Chondrocyte (in vitro differentiated cells): ENCODE measurements at regions not wholly inside any gene's neighbourhood (a gene's known extent, or its start where the extent isn't known, plus 50 kb on each side); places are given as distances from the start of the nearest gene placed in this dataset.

ENCODE experiments used
- DNase-seq: peaks from one replicate; pipeline ENCODE4 v3.0.0; 2021; ENCODE audit warnings: mixed read lengths, low spot score
- H3K27ac Mint-ChIP-seq: one replicate; pipeline ENCODE4 v1.8.0; 2021; ENCODE audit warnings: mild to moderate bottlenecking, moderate library complexity, mixed read lengths; ENCODE audit not compliant: unreplicated experiment
- H3K27me3 Mint-ChIP-seq: 2 replicates; pipeline ENCODE4 v1.8.0; 2021; ENCODE audit warnings: low read depth, mixed read lengths
- H3K36me3 Mint-ChIP-seq: 2 replicates; pipeline ENCODE4 v1.8.0; 2021; ENCODE audit warnings: low read depth, mixed read lengths
- H3K4me1 Mint-ChIP-seq: 2 replicates; pipeline ENCODE4 v1.8.0; 2021; ENCODE audit warnings: low read depth, mild to moderate bottlenecking, mixed read lengths
- H3K4me3 Mint-ChIP-seq: one replicate; pipeline ENCODE4 v1.8.0; 2021; ENCODE audit warnings: mild to moderate bottlenecking, moderate library complexity, mixed read lengths; ENCODE audit not compliant: unreplicated experiment
- H3K9me3 Mint-ChIP-seq: 2 replicates; pipeline ENCODE4 v1.8.0; 2021; ENCODE audit warnings: low read depth, mixed read lengths
- CTCF ChIP-seq: fragments of 200-600 bp; sonication (generic); IDR thresholded peaks from 2 replicates; pipeline ENCODE4 v1.5.0; 2021; ENCODE audit warnings: antibody characterized with exemption, mild to moderate bottlenecking, moderate library complexity

- peaks cover 6% of the 10 kb centered on the region for H3K9me3 Mint-ChIP-seq
- H3K4me3 Mint-ChIP-seq: no peak overlapping the region
- TF ChIP-seq CTCF: no peak
- H3K36me3 Mint-ChIP-seq: no peaks in the 10 kb centered on the region
- no peaks in the 10 kb centered on the region for H3K27me3 Mint-ChIP-seq
- H3K4me1 Mint-ChIP-seq: peaks cover 2% of the 10 kb centered on the region
- no peak for DNase-seq
- H3K27ac Mint-ChIP-seq: no peak overlapping the region
These were observed 104.5 kb downstream of the RBM43 start for GRCh38 chr2:151157000-151157735.

GRCh38 chr2:151156431-151156830 lies 105.2 kb downstream of the RBM43 start:
- no peak for TF ChIP-seq CTCF
- DNase-seq: no peak
- H3K27me3 Mint-ChIP-seq: no peaks in the 10 kb centered on the region
- no peak overlapping the region for H3K4me3 Mint-ChIP-seq
- H3K9me3 Mint-ChIP-seq: peaks cover 6% of the 10 kb centered on the region
- no peak overlapping the region for H3K27ac Mint-ChIP-seq
- no peaks in the 10 kb centered on the region for H3K4me1 Mint-ChIP-seq
- no peaks in the 10 kb centered on the region for H3K36me3 Mint-ChIP-seq

- Mint-ChIP-seq H3K27me3 (no peaks in the 10 kb centered on the region), H3K4me1 (peaks cover 9% of the 10 kb centered on the region), H3K4me3 (no peak overlapping the region), H3K36me3 (no peaks in the 10 kb centered on the region), H3K27ac (no peak overlapping the region), H3K9me3 (peaks cover 6% of the 10 kb centered on the region)
- TF ChIP-seq CTCF: no peak
- no peak for DNase-seq
These were observed 108.1 kb downstream of the RBM43 start for GRCh38 chr2:151153601-151154000.

- Mint-ChIP-seq H3K27me3 (no peaks in the 10 kb centered on the region), H3K4me3 (no peak overlapping the region), H3K36me3 (no peaks in the 10 kb centered on the region), H3K27ac (no peak overlapping the region), H3K4me1 (peaks cover 9% of the 10 kb centered on the region), H3K9me3 (peaks cover 6% of the 10 kb centered on the region)
- TF ChIP-seq CTCF: no peak
- DNase-seq: no peak
These were observed 111.0 kb downstream of the RBM43 start for GRCh38 chr2:151150331-151151320.

GRCh38 chr2:151138507-151138906 lies 123.2 kb downstream of the RBM43 start:
- DNase-seq: no peak
- Mint-ChIP-seq H3K9me3 (no peaks in the 10 kb centered on the region), H3K36me3 (no peaks in the 10 kb centered on the region)

More at GRCh38 chr2:151138507-151138906, 123.2 kb downstream of the RBM43 start:
- Mint-ChIP-seq H3K27ac (no peak overlapping the region), H3K4me1 (peaks cover 9% of the 10 kb centered on the region), H3K27me3 (no peaks in the 10 kb centered on the region), H3K4me3 (no peak overlapping the region)
- no peak for TF ChIP-seq CTCF
